Liver (tissue), 8 donors: ENCODE measurements at regions not wholly inside any gene's neighbourhood (a gene's known extent, or its start where the extent isn't known, plus 50 kb on each side); places are given as distances from the start of the nearest gene placed in this dataset.

Source experiments
- DNase-seq: peaks from one replicate; pipeline ENCODE4 v3.0.0-alpha.2; 2017; ENCODE audit warnings: low spot score
- H3K27ac ChIP-seq, 2 donors: one replicate each; pipeline ENCODE4 v1.7.0; 2013; ENCODE audit warnings: inconsistent platforms in 2 of 2, low read length in 2 of 2, control low read depth in 1 of 2, low read depth in 1 of 2, mild to moderate bottlenecking in 1 of 2
- H3K27me3 ChIP-seq, 4 donors: one replicate each; pipeline versions ENCODE4 v1.6.1 to v1.7.0; 2013; ENCODE audit warnings: low read length in 3 of 4, inconsistent platforms in 1 of 4, mild to moderate bottlenecking in 1 of 4, moderate library complexity in 1 of 4; ENCODE audit not compliant: control insufficient read depth in 4 of 4, insufficient read depth in 4 of 4
- H3K36me3 ChIP-seq, 4 donors: one replicate each; pipeline versions ENCODE4 v1.6.1 to v1.7.0; 2013; ENCODE audit warnings: low read length in 3 of 4, mild to moderate bottlenecking in 3 of 4, low read depth in 1 of 4, moderate library complexity in 1 of 4; ENCODE audit not compliant: control insufficient read depth in 4 of 4, insufficient read depth in 3 of 4
- H3K4me1 ChIP-seq, 4 donors: one replicate each; pipeline versions ENCODE4 v1.6.1 to v1.7.0; 2013; ENCODE audit warnings: low read length in 3 of 4, mild to moderate bottlenecking in 3 of 4, moderate library complexity in 1 of 4; ENCODE audit not compliant: control insufficient read depth in 4 of 4, insufficient read depth in 4 of 4
- H3K4me3 ChIP-seq, 3 donors: one replicate each; pipeline versions ENCODE4 v1.6.1 to v1.7.0; 2013; ENCODE audit warnings: low read length in 3 of 3, control low read depth in 1 of 3, low read depth in 1 of 3, mild to moderate bottlenecking in 1 of 3
- H3K9ac ChIP-seq, 2 donors: one replicate each; pipeline ENCODE4 v1.7.0; 2013; ENCODE audit warnings: low read length in 2 of 2, mild to moderate bottlenecking in 2 of 2, moderate library complexity in 2 of 2, control low read depth in 1 of 2, low read depth in 1 of 2
- H3K9me3 ChIP-seq, 4 donors: one replicate each; pipeline versions ENCODE4 v1.6.1 to v1.7.0; 2013; ENCODE audit warnings: low read length in 3 of 4; ENCODE audit not compliant: control insufficient read depth in 4 of 4
- ATF3 ChIP-seq: IDR thresholded peaks from 2 replicates; pipeline ENCODE4 v1.6.1; 2016; ENCODE audit warnings: antibody characterized with exemption
- CTCF ChIP-seq: fragments of 150-350 bp; IDR thresholded peaks from 2 replicates; pipeline ENCODE4 v1.5.1; 2017; ENCODE audit warnings: improper control_type of control experiment, low read depth, low read length; ENCODE audit not compliant: missing input control
- EGR1 ChIP-seq, 2 donors: IDR thresholded peaks; 2 replicates each; pipeline ENCODE4 v1.6.1; 2016 to 2018; ENCODE audit warnings: antibody characterized with exemption in 2 of 2, low read depth in 2 of 2
- FOXA1 ChIP-seq: IDR thresholded peaks from 2 replicates; pipeline ENCODE4 v1.6.1; 2016; ENCODE audit warnings: antibody characterized with exemption
- FOXA2 ChIP-seq: IDR thresholded peaks from 2 replicates; pipeline ENCODE4 v1.6.1; 2016; ENCODE audit warnings: antibody characterized with exemption
- GABPA ChIP-seq, 2 donors: IDR thresholded peaks in 1 of 2; conservative IDR thresholded peaks in 1 of 2; 2 replicates each; pipeline ENCODE4 v1.6.1; 2016; ENCODE audit warnings: antibody characterized with exemption in 2 of 2, mild to moderate bottlenecking in 1 of 2, moderate library complexity in 1 of 2
- HNF4A ChIP-seq, 2 donors: conservative IDR thresholded peaks; 2 replicates each; pipeline ENCODE4 v1.6.1; 2016; ENCODE audit warnings: antibody characterized with exemption in 2 of 2, mild to moderate bottlenecking in 2 of 2
- HNF4G ChIP-seq: IDR thresholded peaks from 2 replicates; pipeline ENCODE4 v1.6.1; 2016; ENCODE audit warnings: antibody characterized with exemption
- JUND ChIP-seq, 2 donors: IDR thresholded peaks; 2 replicates each; pipeline ENCODE4 v1.6.1; 2016; ENCODE audit warnings: antibody characterized with exemption in 2 of 2
- MAX ChIP-seq: IDR thresholded peaks from 2 replicates; pipeline ENCODE4 v1.6.1; 2016; ENCODE audit warnings: antibody characterized with exemption
- NR2F2 ChIP-seq: IDR thresholded peaks from 2 replicates; pipeline ENCODE4 v1.6.1; 2016; ENCODE audit warnings: antibody characterized with exemption
- RAD21 ChIP-seq, 2 donors: IDR thresholded peaks; 2 replicates each; pipeline ENCODE4 v1.6.1; 2016; ENCODE audit warnings: antibody characterized with exemption in 2 of 2, mild to moderate bottlenecking in 2 of 2
- REST ChIP-seq: IDR thresholded peaks from 2 replicates; pipeline ENCODE4 v1.6.1; 2016; ENCODE audit warnings: antibody characterized with exemption, mild to moderate bottlenecking
- RXRA ChIP-seq, 2 donors: IDR thresholded peaks; 2 replicates each; pipeline ENCODE4 v1.6.1; 2017 to 2018; ENCODE audit warnings: antibody characterized with exemption in 2 of 2, mild to moderate bottlenecking in 1 of 2
- SP1 ChIP-seq: IDR thresholded peaks from 2 replicates; pipeline ENCODE4 v1.6.1; 2018; ENCODE audit warnings: antibody characterized with exemption, mild to moderate bottlenecking
- TAF1 ChIP-seq: conservative IDR thresholded peaks from 2 replicates; pipeline ENCODE4 v1.6.1; 2016; ENCODE audit warnings: antibody characterized with exemption, mild to moderate bottlenecking
- YY1 ChIP-seq: IDR thresholded peaks from 2 replicates; pipeline ENCODE4 v1.6.1; 2016; ENCODE audit warnings: antibody characterized with exemption, mild to moderate bottlenecking
- ZBTB33 ChIP-seq: IDR thresholded peaks from 2 replicates; pipeline ENCODE4 v1.6.1; 2016; ENCODE audit warnings: antibody characterized with exemption
- WGBS: extraction: QIAGEN DNeasy Blood & Tissue Kit; methylation state at CpG from one replicate; pipeline ENCODE4 v1.1.7; 2013; 5-methylcytosine and 5-hydroxymethylcytosine counted together
- donor health status: healthy.
- donor health status: healthy.
- donor health status: healthy.
- donor health status: healthy.
- donor health status: healthy.

- Histone ChIP-seq H3K4me1 (no peaks in the 10 kb centered on the region), H3K4me3 (no peak overlapping the region), H3K27ac (no peak overlapping the region), H3K9ac (no peak overlapping the region), H3K27me3 (no peaks in the 10 kb centered on the region), H3K36me3 (no peaks in the 10 kb centered on the region), H3K9me3 (no peaks in the 10 kb centered on the region)
- WGBS, result 67% methylated on average over 3 of the region's 3 CpGs
- no peak for TF ChIP-seq FOXA2
- TF ChIP-seq FOXA1, result no peak
- TF ChIP-seq ZBTB33, result no peak
- TF ChIP-seq GABPA (IDR thresholded peaks at IDR 0.05 in 1 of 2, conservative IDR thresholded peaks at IDR 0.05 in 1 of 2), result no peak
- TF ChIP-seq REST, result no peak
- TF ChIP-seq MAX, result no peak
- no peak for TF ChIP-seq RXRA (IDR thresholded peaks at IDR 0.05)
- no peak for TF ChIP-seq YY1
- no peak for TF ChIP-seq HNF4A (conservative IDR thresholded peaks at IDR 0.05)
- no peak for TF ChIP-seq HNF4G
- TF ChIP-seq ATF3, result no peak
- no peak for TF ChIP-seq TAF1
- no peak for TF ChIP-seq CTCF
- TF ChIP-seq JUND (IDR thresholded peaks at IDR 0.05), result no peak
- no peak for TF ChIP-seq NR2F2
- TF ChIP-seq SP1, result no peak
- no peak for TF ChIP-seq EGR1 (IDR thresholded peaks at IDR 0.05; ENCODE audit: low read depth in 2 of 2)
- no peak for TF ChIP-seq RAD21 (IDR thresholded peaks at IDR 0.05)
- DNase-seq, result no peak
Observed at GRCh38 chr6:98254624-98255023, 579.8 kb upstream of the POU3F2 start.

GRCh38 chr6:98260382-98260781 is 574.0 kb upstream of the POU3F2 start:
- Histone ChIP-seq H3K4me1 (no peaks in the 10 kb centered on the region), H3K9ac (no peak overlapping the region), H3K4me3 (no peak overlapping the region), H3K27me3 (no peaks in the 10 kb centered on the region), H3K27ac (no peak overlapping the region), H3K9me3 (no peaks in the 10 kb centered on the region), H3K36me3 (no peaks in the 10 kb centered on the region)
- 79% methylated on average over 2 of the region's 2 CpGs for WGBS
- TF ChIP-seq HNF4G, result no peak
- no peak for DNase-seq
